ENCODE measurements at regions not wholly inside any gene's neighbourhood (a gene's known extent, or its start where the extent isn't known, plus 50 kb on each side); places are given as distances from the start of the nearest gene placed in this dataset.

GRCh38 chr1:60129911-60130310 lies 56.3 kb upstream of the C1orf87 start:
- TF ChIP-seq POLR2A (IDR thresholded peaks at IDR 0.05; ENCODE audit: low read depth, low read length): no peak
- TF ChIP-seq TAF1 (IDR thresholded peaks at IDR 0.05; ENCODE audit: borderline replicate concordance, low read depth, low read length): no peak
- TF ChIP-seq POLR2AphosphoS5 (IDR thresholded peaks at IDR 0.05; ENCODE audit: low read depth, low read length): no peak

Data from GM12892 (cell line).